ENCODE measurements at regions not wholly inside any gene's neighbourhood (a gene's known extent, or its start where the extent isn't known, plus 50 kb on each side); places are given as distances from the start of the nearest gene placed in this dataset.
"Not testable (repeated sequence)": the region's sequence is repeated elsewhere in the genome, so short reads cannot be mapped to it uniquely, and the experiment has no call there.

DNA sequence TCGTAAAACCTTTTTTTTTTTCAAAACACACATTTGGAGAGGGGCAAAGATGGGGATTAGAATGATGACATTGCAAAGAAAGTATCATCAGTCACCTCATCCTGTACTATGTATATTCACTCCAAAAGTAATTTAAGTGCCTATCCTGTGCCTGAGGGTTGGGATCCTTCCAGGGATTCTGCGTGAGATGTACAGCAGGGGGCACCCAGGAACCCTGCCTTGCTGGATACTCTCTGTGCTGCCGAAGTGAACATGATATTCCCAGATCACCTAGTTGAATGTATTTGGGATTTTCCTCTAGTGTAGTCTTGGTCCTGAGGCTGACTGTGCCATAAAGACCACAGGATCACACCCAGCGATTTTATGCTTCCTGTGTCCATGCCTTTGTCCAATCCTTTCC, 372.7 kb downstream of the IPO8 start:
- Histone ChIP-seq H3K27me3 (ENCODE audit: control insufficient read depth in 3 of 3, insufficient read depth in 3 of 3, low read length in 3 of 3) (no peaks in the 10 kb centered on the region), H3K27ac (ENCODE audit: low read depth, low read length) (no peak overlapping the region), H3K9ac (ENCODE audit: low read depth in 1 of 3, low read length in 3 of 3) (no peak overlapping the region), H3K4me1 (ENCODE audit: control insufficient read depth in 3 of 3, insufficient read depth in 3 of 3, low read length in 3 of 3) (no peaks in the 10 kb centered on the region), H3K36me3 (ENCODE audit: control insufficient read depth in 3 of 3, insufficient read depth in 3 of 3, low read length in 3 of 3) (no peaks in the 10 kb centered on the region), H3K9me3 (ENCODE audit: control insufficient read depth in 3 of 3, low read length in 3 of 3) (peaks cover 0 to 8% (median 7%) of the 10 kb centered on the region in 3 donors), H3K4me3 (ENCODE audit: low read length in 3 of 3) (no peak overlapping the region)

DNA sequence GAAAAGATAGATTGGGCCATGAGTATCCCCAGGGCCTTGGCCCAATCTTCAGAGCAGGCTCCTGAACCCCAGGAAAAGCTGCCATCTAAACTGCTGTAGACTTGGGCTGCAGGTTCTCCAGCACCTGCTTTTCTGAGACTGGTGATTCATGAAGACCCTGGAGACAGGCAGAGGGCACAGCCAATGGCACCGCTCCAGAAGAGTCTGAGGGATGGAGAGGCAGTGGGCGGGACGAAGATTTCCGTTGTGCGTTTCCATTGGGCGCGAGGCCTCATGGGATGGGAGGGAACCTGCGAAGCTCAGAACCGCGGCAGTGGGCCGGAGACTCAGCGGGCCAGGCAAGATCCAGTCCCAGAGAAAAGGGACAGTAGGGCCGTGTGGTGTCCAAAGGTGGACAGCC, 375.1 kb downstream of the IPO8 start:
- Histone ChIP-seq H3K9ac (ENCODE audit: low read depth in 1 of 3, low read length in 3 of 3) (no peak overlapping the region), H3K4me3 (ENCODE audit: low read length in 3 of 3) (no peak overlapping the region), H3K27me3 (ENCODE audit: control insufficient read depth in 3 of 3, insufficient read depth in 3 of 3, low read length in 3 of 3) (no peaks in the 10 kb centered on the region), H3K27ac (ENCODE audit: low read depth, low read length) (no peak overlapping the region), H3K9me3 (ENCODE audit: control insufficient read depth in 3 of 3, low read length in 3 of 3) (peaks cover 0 to 8% (median 7%) of the 10 kb centered on the region in 3 donors), H3K36me3 (ENCODE audit: control insufficient read depth in 3 of 3, insufficient read depth in 3 of 3, low read length in 3 of 3) (no peaks in the 10 kb centered on the region), H3K4me1 (ENCODE audit: control insufficient read depth in 3 of 3, insufficient read depth in 3 of 3, low read length in 3 of 3) (no peaks in the 10 kb centered on the region)

DNA sequence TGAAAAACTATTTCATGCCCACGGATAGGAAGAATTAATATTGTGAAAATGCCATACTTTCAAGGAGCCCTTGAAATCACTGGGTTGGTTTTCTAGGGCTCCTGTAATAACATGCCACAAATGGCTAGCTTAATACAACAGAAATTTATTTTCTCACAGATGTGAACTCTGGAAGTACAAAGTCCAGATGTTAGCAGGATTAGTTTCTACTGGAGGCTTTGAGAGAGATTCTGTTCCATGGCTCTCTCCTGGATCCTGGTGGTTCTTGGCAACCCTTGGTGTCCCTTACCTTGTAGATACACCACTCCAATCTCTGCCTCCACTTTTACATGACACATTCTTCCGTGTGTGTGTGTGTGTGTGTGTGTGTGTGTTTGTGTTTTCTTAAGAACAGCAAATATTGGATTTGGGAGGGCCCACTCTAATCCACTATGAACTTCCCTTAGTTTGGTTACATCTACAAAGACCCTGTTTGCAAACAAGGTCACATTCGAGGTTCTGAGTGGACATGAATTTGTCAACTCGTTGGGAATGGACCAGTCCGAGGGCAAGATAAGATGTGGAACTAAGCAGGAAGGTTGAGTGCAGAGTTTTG, 381.1 kb downstream of the IPO8 start:
- no peaks in the 10 kb centered on the region for H3K9me3 ChIP-seq (ENCODE audit: control insufficient read depth in 3 of 3, low read length in 3 of 3)
- H3K27ac ChIP-seq (ENCODE audit: low read depth, low read length) = no peak overlapping the region
- no peak overlapping the region for H3K9ac ChIP-seq (ENCODE audit: low read depth in 1 of 3, low read length in 3 of 3)
- H3K27me3 ChIP-seq (ENCODE audit: control insufficient read depth in 3 of 3, insufficient read depth in 3 of 3, low read length in 3 of 3) = no peaks in the 10 kb centered on the region
- H3K4me1 ChIP-seq (ENCODE audit: control insufficient read depth in 3 of 3, insufficient read depth in 3 of 3, low read length in 3 of 3) = no peaks in the 10 kb centered on the region
- no peak overlapping the region for H3K4me3 ChIP-seq (ENCODE audit: low read length in 3 of 3)
- no peaks in the 10 kb centered on the region for H3K36me3 ChIP-seq (ENCODE audit: control insufficient read depth in 3 of 3, insufficient read depth in 3 of 3, low read length in 3 of 3)

DNA sequence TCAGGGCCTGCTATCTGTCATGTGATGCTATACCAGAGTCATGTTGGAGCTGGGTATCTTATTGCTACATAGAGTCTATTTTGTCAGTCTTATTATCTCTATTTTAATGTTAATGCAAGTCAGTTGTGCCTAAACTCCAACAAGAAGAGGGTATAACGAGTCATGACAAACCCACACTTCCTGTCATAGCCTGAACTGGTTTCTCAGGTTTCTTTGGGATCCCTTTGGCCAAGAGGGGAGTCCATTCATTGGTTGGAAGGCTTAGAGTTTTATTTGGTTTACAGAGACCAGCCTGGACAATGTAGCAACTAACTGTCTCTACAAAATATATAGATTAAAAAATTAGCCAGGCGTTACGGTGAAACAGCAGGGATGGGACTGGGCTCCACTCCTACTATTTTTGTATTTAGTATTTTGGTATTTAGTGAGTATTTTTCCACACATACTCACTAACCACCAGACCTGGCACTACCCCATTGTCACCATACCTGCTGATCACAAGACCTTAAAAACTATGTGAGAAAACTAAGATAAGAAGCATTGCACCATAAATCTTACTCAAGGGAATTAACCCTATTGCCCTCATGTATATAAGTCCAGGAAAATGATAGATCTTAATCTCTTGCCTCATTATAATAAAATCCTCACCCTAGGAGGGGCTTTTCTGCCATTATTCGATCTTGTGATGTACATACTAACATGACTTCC, 387.5 kb downstream of the IPO8 start:
- Histone ChIP-seq H3K27ac (ENCODE audit: low read depth, low read length) (no peak overlapping the region), H3K27me3 (ENCODE audit: control insufficient read depth in 3 of 3, insufficient read depth in 3 of 3, low read length in 3 of 3) (no peaks in the 10 kb centered on the region), H3K4me1 (ENCODE audit: control insufficient read depth in 3 of 3, insufficient read depth in 3 of 3, low read length in 3 of 3) (no peaks in the 10 kb centered on the region), H3K36me3 (ENCODE audit: control insufficient read depth in 3 of 3, insufficient read depth in 3 of 3, low read length in 3 of 3) (no peaks in the 10 kb centered on the region), H3K4me3 (ENCODE audit: low read length in 3 of 3) (no peak overlapping the region), H3K9ac (ENCODE audit: low read depth in 1 of 3, low read length in 3 of 3) (no peak overlapping the region), H3K9me3 (ENCODE audit: control insufficient read depth in 3 of 3, low read length in 3 of 3) (no peaks in the 10 kb centered on the region)

DNA sequence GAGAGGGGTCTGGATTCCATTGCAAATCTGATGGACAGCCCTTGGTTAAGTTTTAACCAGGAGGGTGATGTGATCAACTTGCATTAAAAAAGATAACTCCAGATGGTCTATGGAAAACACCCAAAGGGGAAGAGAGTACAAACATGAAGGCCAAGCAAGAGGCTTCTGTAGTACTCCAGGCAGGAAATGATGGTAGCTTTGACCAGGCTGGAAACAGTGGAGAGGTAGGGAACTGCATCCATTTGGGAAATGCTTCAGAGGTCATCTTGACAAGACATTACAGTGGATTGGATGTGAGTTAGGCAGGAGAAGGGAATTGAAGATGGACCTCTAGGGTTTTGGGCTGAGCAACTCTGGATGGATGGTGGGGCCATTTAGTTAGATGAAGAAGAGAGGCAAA, 391.1 kb downstream of the IPO8 start:
- H3K27me3 ChIP-seq (ENCODE audit: control insufficient read depth in 3 of 3, insufficient read depth in 3 of 3, low read length in 3 of 3) = no peaks in the 10 kb centered on the region

DNA sequence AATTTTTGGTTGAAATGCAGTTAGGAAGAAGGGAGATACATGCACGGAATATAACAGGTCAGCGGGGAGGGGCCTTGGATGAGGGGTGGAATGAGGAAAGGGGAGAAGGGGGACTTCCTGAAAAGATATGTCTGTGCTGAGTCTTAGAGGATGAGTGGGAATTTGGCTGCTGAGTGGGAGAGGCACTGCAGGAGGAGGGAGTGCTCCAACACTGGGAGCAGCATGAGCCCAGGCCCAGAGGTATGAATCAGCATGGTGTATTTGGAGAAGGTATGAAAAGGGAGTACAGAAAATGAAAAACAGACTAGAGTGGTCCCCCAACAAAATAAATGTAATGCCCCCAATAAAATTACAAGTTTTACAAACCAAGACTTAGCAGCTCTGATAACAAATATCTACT, 394.4 kb downstream of the IPO8 start:
- Histone ChIP-seq H3K9me3 (ENCODE audit: control insufficient read depth in 3 of 3, low read length in 3 of 3) (no peaks in the 10 kb centered on the region), H3K27ac (ENCODE audit: low read depth, low read length) (no peak overlapping the region), H3K4me3 (ENCODE audit: low read length in 3 of 3) (no peak overlapping the region), H3K36me3 (ENCODE audit: control insufficient read depth in 3 of 3, insufficient read depth in 3 of 3, low read length in 3 of 3) (no peaks in the 10 kb centered on the region), H3K4me1 (ENCODE audit: control insufficient read depth in 3 of 3, insufficient read depth in 3 of 3, low read length in 3 of 3) (no peaks in the 10 kb centered on the region), H3K9ac (ENCODE audit: low read depth in 1 of 3, low read length in 3 of 3) (no peak overlapping the region), H3K27me3 (ENCODE audit: control insufficient read depth in 3 of 3, insufficient read depth in 3 of 3, low read length in 3 of 3) (peaks cover 0 to 2% (median 0%) of the 10 kb centered on the region in 3 donors)

More for the DNA sequence above, 391.1 kb downstream of the IPO8 start:
- H3K4me3 ChIP-seq (ENCODE audit: low read length in 3 of 3) = no peak overlapping the region
- H3K4me1 ChIP-seq (ENCODE audit: control insufficient read depth in 3 of 3, insufficient read depth in 3 of 3, low read length in 3 of 3) = no peaks in the 10 kb centered on the region
- no peak overlapping the region for H3K9ac ChIP-seq (ENCODE audit: low read depth in 1 of 3, low read length in 3 of 3)
- no peaks in the 10 kb centered on the region for H3K36me3 ChIP-seq (ENCODE audit: control insufficient read depth in 3 of 3, insufficient read depth in 3 of 3, low read length in 3 of 3)
- H3K27ac ChIP-seq (ENCODE audit: low read depth, low read length) = no peak overlapping the region
- H3K9me3 ChIP-seq (ENCODE audit: control insufficient read depth in 3 of 3, low read length in 3 of 3) = no peaks in the 10 kb centered on the region

DNA sequence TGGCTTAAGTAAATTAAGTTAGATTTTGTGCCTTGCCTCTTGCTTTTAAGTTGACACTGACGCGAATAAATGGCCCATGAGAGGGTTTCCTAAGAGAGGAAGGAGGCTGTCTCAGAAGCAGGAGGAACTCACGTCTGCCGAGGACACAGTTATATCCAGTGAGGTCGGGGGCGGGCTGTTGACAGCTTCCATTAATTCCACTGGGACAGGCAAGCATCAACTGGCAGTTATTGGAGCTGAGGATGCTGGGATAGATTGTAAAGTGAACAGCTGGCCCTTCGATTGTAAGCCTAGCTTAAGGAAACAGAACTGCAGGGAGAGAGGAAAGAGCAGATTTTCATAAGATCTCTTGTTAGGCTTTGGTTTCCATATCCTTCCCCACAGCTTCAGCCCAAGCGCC, 399.2 kb downstream of the IPO8 start:
- Histone ChIP-seq H3K27me3 (ENCODE audit: control insufficient read depth in 3 of 3, insufficient read depth in 3 of 3, low read length in 3 of 3) (peaks cover 0 to 2% (median 0%) of the 10 kb centered on the region in 3 donors), H3K9ac (ENCODE audit: low read depth in 1 of 3, low read length in 3 of 3) (no peak overlapping the region), H3K4me1 (ENCODE audit: control insufficient read depth in 3 of 3, insufficient read depth in 3 of 3, low read length in 3 of 3) (no peaks in the 10 kb centered on the region), H3K9me3 (ENCODE audit: control insufficient read depth in 3 of 3, low read length in 3 of 3) (no peaks in the 10 kb centered on the region), H3K27ac (ENCODE audit: low read depth, low read length) (no peak overlapping the region), H3K4me3 (ENCODE audit: low read length in 3 of 3) (no peak overlapping the region), H3K36me3 (ENCODE audit: control insufficient read depth in 3 of 3, insufficient read depth in 3 of 3, low read length in 3 of 3) (no peaks in the 10 kb centered on the region)

DNA sequence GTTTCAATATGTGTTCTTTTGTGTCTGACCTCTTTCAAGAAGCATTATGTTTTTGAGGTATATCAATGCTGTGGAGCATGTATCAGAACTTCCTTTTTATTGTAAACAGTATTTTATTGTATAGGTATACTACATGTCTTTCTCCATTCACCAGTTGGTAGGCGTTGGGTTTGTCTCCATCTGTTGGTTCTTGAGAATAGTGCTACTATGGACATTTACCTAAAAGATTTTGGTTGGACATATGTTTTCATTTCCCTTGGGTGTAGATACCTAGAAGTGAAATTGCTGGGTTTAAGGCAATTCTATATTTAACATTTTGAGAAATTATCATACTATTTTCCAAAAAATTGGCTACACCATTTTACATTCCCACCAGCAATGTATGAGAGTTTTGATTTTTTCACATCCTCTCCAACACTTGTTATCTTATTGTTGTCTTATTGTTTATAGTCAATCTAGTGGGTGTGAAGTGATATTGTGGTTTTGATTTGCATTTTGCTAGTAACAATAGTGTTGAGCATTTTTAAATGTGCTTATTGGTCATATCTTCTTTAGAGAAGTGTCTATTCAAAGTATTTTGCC, 409.2 kb downstream of the IPO8 start:
- no peaks in the 10 kb centered on the region for H3K9me3 ChIP-seq (ENCODE audit: control insufficient read depth in 3 of 3, low read length in 3 of 3)
- H3K36me3 ChIP-seq (ENCODE audit: control insufficient read depth in 3 of 3, insufficient read depth in 3 of 3, low read length in 3 of 3) = no peaks in the 10 kb centered on the region
- no peak overlapping the region for H3K27ac ChIP-seq (ENCODE audit: low read depth, low read length)
- no peaks in the 10 kb centered on the region for H3K27me3 ChIP-seq (ENCODE audit: control insufficient read depth in 3 of 3, insufficient read depth in 3 of 3, low read length in 3 of 3)
- no peaks in the 10 kb centered on the region for H3K4me1 ChIP-seq (ENCODE audit: control insufficient read depth in 3 of 3, insufficient read depth in 3 of 3, low read length in 3 of 3)
- no peak overlapping the region for H3K9ac ChIP-seq (ENCODE audit: low read depth in 1 of 3, low read length in 3 of 3)
- no peak overlapping the region for H3K4me3 ChIP-seq (ENCODE audit: low read length in 3 of 3)

DNA sequence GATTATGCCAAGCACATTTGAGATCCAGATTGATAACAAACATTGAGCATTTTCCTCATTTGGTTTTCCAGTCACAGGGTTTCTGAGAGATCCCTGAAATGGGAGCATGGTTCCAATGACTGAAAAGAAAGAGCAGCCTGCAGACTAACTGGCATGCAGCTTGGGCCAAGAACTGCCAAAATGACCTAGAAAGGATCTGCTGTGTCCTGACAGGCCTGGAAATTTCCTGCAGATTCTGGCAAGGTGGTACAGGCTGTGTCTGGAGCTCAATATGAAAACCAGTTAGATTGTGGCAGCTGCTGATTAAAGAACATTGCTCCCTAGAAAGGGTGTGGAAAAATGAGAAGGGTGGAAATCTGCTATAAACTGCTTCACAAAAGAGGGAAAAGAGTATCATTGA, 417.3 kb downstream of the IPO8 start:
- Histone ChIP-seq H3K27me3 (ENCODE audit: control insufficient read depth in 3 of 3, insufficient read depth in 3 of 3, low read length in 3 of 3) (no peaks in the 10 kb centered on the region), H3K9me3 (ENCODE audit: control insufficient read depth in 3 of 3, low read length in 3 of 3) (no peaks in the 10 kb centered on the region), H3K36me3 (ENCODE audit: control insufficient read depth in 3 of 3, insufficient read depth in 3 of 3, low read length in 3 of 3) (no peaks in the 10 kb centered on the region)

DNA sequence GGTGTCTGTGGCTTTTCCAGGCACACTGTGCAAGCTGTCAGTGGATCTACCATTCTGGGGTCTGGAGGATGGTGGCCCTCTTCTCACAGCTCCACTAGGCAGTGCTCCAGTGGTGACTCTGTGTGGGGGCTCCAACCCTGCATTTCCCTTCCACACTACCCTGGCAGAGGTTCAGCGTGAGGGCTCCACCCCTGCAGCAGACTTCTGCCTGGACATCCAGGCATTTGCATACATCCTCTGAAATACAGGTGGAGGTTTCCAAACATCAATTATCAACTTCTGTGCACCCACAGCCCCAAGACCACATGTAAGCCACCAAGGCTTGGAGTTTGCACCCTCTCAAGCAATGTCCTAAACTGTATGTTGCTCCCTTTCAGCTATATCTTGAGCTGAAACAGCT, 423.2 kb downstream of the IPO8 start:
- H3K9me3 ChIP-seq (ENCODE audit: control insufficient read depth in 3 of 3, low read length in 3 of 3); H3K4me3 ChIP-seq (ENCODE audit: low read length in 3 of 3); H3K27ac ChIP-seq (ENCODE audit: low read depth, low read length); H3K4me1 ChIP-seq (ENCODE audit: control insufficient read depth in 3 of 3, insufficient read depth in 3 of 3, low read length in 3 of 3); H3K36me3 ChIP-seq (ENCODE audit: control insufficient read depth in 3 of 3, insufficient read depth in 3 of 3, low read length in 3 of 3); H3K9ac ChIP-seq (ENCODE audit: low read depth in 1 of 3, low read length in 3 of 3); H3K27me3 ChIP-seq (ENCODE audit: control insufficient read depth in 3 of 3, insufficient read depth in 3 of 3, low read length in 3 of 3): not testable (repeated sequence)

More for the DNA sequence above, 417.3 kb downstream of the IPO8 start:
- Histone ChIP-seq H3K4me3 (ENCODE audit: low read length in 3 of 3) (no peak overlapping the region), H3K4me1 (ENCODE audit: control insufficient read depth in 3 of 3, insufficient read depth in 3 of 3, low read length in 3 of 3) (no peaks in the 10 kb centered on the region), H3K27ac (ENCODE audit: low read depth, low read length) (no peak overlapping the region), H3K9ac (ENCODE audit: low read depth in 1 of 3, low read length in 3 of 3) (no peak overlapping the region)

Data from skeletal muscle tissue (tissue), 3 donors.